NB4 (cell line): ENCODE measurements at regions not wholly inside any gene's neighbourhood (a gene's known extent, or its start where the extent isn't known, plus 50 kb on each side); places are given as distances from the start of the nearest gene placed in this dataset.

ENCODE experiments used
- POLR2A ChIP-seq: IDR thresholded peaks from 2 replicates; pipeline ENCODE4 v1.6.1; 2011; ENCODE audit warnings: mild to moderate bottlenecking; ENCODE audit not compliant: insufficient read length; ENCODE audit errors: extremely low read depth
- TF ChIP-seq, protein P1 (sequence below): IDR thresholded peaks from one replicate; pipeline ENCODE4 v1.5.1; 2012; ENCODE audit warnings: low read depth, low read length

DNA sequence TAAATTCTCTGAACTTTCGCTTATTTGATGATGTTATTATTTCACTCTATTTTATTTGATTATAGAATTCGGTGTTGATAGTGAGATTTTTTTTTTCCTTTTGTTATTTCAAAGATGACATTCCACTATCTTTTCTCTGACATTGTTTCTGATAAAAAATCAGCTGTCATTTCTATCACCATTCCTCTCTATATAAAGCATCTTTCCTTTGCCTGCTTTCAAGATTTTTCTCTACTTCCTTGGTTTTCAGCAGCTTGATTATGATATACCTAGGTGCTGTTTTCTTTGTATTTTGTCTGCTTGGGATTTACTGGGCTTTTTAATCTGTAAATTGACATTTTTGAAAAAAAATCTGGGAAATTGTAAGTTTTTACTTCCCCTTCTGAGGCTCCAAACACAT lies 344.0 kb downstream of the HLX start:
- TF ChIP-seq, protein P1, sequence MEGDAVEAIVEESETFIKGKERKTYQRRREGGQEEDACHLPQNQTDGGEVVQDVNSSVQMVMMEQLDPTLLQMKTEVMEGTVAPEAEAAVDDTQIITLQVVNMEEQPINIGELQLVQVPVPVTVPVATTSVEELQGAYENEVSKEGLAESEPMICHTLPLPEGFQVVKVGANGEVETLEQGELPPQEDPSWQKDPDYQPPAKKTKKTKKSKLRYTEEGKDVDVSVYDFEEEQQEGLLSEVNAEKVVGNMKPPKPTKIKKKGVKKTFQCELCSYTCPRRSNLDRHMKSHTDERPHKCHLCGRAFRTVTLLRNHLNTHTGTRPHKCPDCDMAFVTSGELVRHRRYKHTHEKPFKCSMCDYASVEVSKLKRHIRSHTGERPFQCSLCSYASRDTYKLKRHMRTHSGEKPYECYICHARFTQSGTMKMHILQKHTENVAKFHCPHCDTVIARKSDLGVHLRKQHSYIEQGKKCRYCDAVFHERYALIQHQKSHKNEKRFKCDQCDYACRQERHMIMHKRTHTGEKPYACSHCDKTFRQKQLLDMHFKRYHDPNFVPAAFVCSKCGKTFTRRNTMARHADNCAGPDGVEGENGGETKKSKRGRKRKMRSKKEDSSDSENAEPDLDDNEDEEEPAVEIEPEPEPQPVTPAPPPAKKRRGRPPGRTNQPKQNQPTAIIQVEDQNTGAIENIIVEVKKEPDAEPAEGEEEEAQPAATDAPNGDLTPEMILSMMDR = no peak
- no peak for TF ChIP-seq POLR2A
